K562 (cell line): ENCODE measurements at regions not wholly inside any gene's neighbourhood (a gene's known extent, or its start where the extent isn't known, plus 50 kb on each side); places are given as distances from the start of the nearest gene placed in this dataset.
A peak's percentile ranks its signal among the peaks of the same experiment; 100 is the strongest.

Experiments used
- ADNP ChIP-seq: fragments of 200-800 bp; sonication (Bioruptor generic); IDR thresholded peaks from 2 replicates; pipeline ENCODE4 v1.6.1; 2016; ENCODE audit warnings: missing genetic modification characterization, missing compliant biosample characterization
- C11orf30 ChIP-seq: fragments of 450-650 bp; IDR thresholded peaks from 2 replicates; pipeline ENCODE4 v1.6.1; 2016; ENCODE audit warnings: low read depth, mild to moderate bottlenecking
- EP400 ChIP-seq: fragments of 450-650 bp; IDR thresholded peaks from 2 replicates; pipeline ENCODE4 v1.6.1; 2017; ENCODE audit warnings: antibody characterized with exemption, mild to moderate bottlenecking, moderate library complexity
- FOXK2 ChIP-seq, 2 experiments: fragments of 450-650 bp; IDR thresholded peaks in 1 of 2; conservative IDR thresholded peaks in 1 of 2; 2 replicates each; pipeline ENCODE4 v1.6.1; 2016; ENCODE audit warnings: low read depth in 2 of 2, mild to moderate bottlenecking in 1 of 2
- ILF3 ChIP-seq: fragments of 450-650 bp; IDR thresholded peaks from 2 replicates; pipeline ENCODE4 v1.6.1; 2018; ENCODE audit warnings: antibody characterized with exemption, mild to moderate bottlenecking, moderate library complexity, borderline replicate concordance
- LARP7 ChIP-seq: fragments of 450-650 bp; IDR thresholded peaks from 2 replicates; pipeline ENCODE4 v1.6.1; 2016
- MAFG ChIP-seq: fragments of 450-650 bp; conservative IDR thresholded peaks from 2 replicates; pipeline ENCODE4 v1.6.1; 2016; ENCODE audit warnings: missing genetic modification characterization, missing compliant biosample characterization
- MAZ ChIP-seq, 2 experiments: fragments of 450-650 bp in 1 of 2; sonication (generic) in 1 of 2; formaldehyde crosslinking; IDR thresholded peaks in 1 of 2; conservative IDR thresholded peaks in 1 of 2; 2 replicates each; pipeline versions ENCODE4 v1.4.0 to v1.5.0; 2020; ENCODE audit warnings: mild to moderate bottlenecking in 1 of 2, missing genetic modification reagents in 1 of 2
- MYBL2 ChIP-seq, 2 experiments: fragments of 450-650 bp in 1 of 2; sonication (generic) in 1 of 2; formaldehyde crosslinking in 1 of 2; IDR thresholded peaks; 2 replicates each; pipeline versions ENCODE4 v1.6.1 to v1.8.1; 2017 to 2022; ENCODE audit warnings: borderline replicate concordance in 1 of 2, inconsistent platforms in 1 of 2, low read depth in 1 of 2, mild to moderate bottlenecking in 1 of 2, missing genetic modification reagents in 1 of 2, moderate library complexity in 1 of 2
- NFIX ChIP-seq: fragments of 250-450 bp; sonication (Bioruptor Pico); IDR thresholded peaks from 2 replicates; pipeline ENCODE4 v1.4.0; 2020; ENCODE audit warnings: low read depth, mild to moderate bottlenecking, moderate library complexity
- PHF21A ChIP-seq: fragments of 450-650 bp; IDR thresholded peaks from 2 replicates; pipeline ENCODE4 v1.6.1; 2017; ENCODE audit warnings: low read depth, borderline replicate concordance
- RAD21 ChIP-seq, 2 experiments: fragments of 250-450 bp in 1 of 2; fragments of 450-650 bp in 1 of 2; sonication (Bioruptor Pico) in 1 of 2; formaldehyde crosslinking in 1 of 2; IDR thresholded peaks in 1 of 2; conservative IDR thresholded peaks in 1 of 2; 2 replicates each; pipeline versions ENCODE4 v1.4.0 to v1.8.0; 2020 to 2022; ENCODE audit warnings: mild to moderate bottlenecking in 2 of 2, moderate library complexity in 1 of 2
- RFX5 ChIP-seq: IDR thresholded peaks from 2 replicates; pipeline ENCODE4 v1.6.1; 2011; ENCODE audit warnings: low read depth, mild to moderate bottlenecking, improper control_type of control experiment, low read length
- SMAD3 ChIP-seq: fragments of 450-650 bp; formaldehyde crosslinking; conservative IDR thresholded peaks from 2 replicates; pipeline ENCODE4 v1.4.0; 2020; ENCODE audit warnings: mild to moderate bottlenecking
- SMARCA4 ChIP-seq: fragments of 450-650 bp; IDR thresholded peaks from 2 replicates; pipeline ENCODE4 v1.6.1; 2016
- STAT5B ChIP-seq: fragments of 250-450 bp; sonication (Bioruptor Pico); IDR thresholded peaks from 2 replicates; pipeline ENCODE4 v1.8.0; 2021; ENCODE audit warnings: mild to moderate bottlenecking, inconsistent platforms
- TCF3 ChIP-seq: sonication (generic); formaldehyde crosslinking; IDR thresholded peaks from 2 replicates; pipeline ENCODE4 v1.4.0; 2020; ENCODE audit warnings: mild to moderate bottlenecking, missing genetic modification reagents
- TEAD4 ChIP-seq, 2 experiments: sonication (generic) in 1 of 2; formaldehyde crosslinking in 1 of 2; IDR thresholded peaks; 2 replicates each; pipeline versions ENCODE4 v1.6.1 to v1.8.0; 2012 to 2022; ENCODE audit warnings: borderline replicate concordance in 1 of 2, inconsistent platforms in 1 of 2, low read length in 1 of 2, mild to moderate bottlenecking in 1 of 2, missing genetic modification reagents in 1 of 2
- ZNF212 ChIP-seq: fragments of 450-650 bp; formaldehyde crosslinking; IDR thresholded peaks from 2 replicates; pipeline ENCODE4 v1.4.0; 2020; ENCODE audit warnings: mild to moderate bottlenecking
- ZNF584 ChIP-seq: fragments of 200-800 bp; sonication (Bioruptor generic); IDR thresholded peaks from 2 replicates; pipeline ENCODE4 v1.6.1; 2016; ENCODE audit warnings: low read depth, mild to moderate bottlenecking, missing genetic modification characterization, missing compliant biosample characterization
- TF ChIP-seq, protein P1 (sequence below): sonication (generic); formaldehyde crosslinking; IDR thresholded peaks from 2 replicates; pipeline ENCODE4 v1.8.0; 2022; ENCODE audit warnings: mild to moderate bottlenecking, missing genetic modification reagents, borderline replicate concordance
- TF ChIP-seq, protein P2 (sequence below): sonication (generic); formaldehyde crosslinking; IDR thresholded peaks from 2 replicates; pipeline ENCODE4 v1.8.1; 2023; ENCODE audit warnings: mild to moderate bottlenecking, missing genetic modification reagents

DNA sequence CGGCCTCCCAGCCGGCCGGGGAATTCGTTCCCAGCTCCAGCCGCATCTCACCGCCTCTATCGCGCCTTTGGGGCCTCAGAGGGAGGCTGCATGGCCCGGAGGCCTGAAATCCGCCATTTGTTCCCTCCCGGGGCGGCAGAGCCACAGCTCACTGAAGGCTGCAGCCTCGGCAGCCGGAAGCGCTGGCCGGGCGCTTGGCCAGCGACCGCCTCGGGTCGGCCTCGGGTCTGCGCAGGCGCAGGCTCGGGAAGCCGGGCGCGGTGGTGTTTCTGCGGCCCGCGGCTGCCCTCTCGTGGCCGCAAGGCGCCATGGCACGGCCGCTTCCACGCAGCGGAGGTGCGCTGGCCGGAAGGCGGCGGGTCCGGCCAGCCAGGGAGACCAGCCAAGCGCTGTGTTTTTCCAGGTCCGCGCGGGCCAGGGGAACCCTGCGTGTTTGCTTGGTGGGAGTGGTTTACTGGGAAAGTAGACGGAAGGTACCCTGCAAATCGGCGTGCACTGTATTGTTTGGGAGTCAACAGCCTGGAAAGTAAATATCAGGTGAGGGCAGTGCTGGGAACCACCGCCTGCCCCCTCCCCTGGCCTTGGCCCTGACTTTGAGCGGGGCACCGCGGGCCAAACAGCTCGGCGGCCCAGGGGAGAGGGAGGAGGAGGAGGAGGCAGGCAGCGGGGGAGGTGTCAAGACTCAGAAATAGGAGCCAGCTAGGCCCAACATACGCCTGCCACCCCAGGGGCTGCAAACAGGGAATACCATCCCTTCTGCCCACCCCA is 52.7 kb upstream of the CD34 start (continued):
- TF ChIP-seq ZNF584, result no peak
- no peak; the same call in 1 of the 2 replicates for TF ChIP-seq ILF3
- no peak; the same call in 1 of the 2 replicates for TF ChIP-seq TEAD4 (IDR thresholded peaks at IDR 0.05; ENCODE audit: low read length)
- TF ChIP-seq TEAD4 (CRISPR knock-in tag; IDR thresholded peaks at IDR 0.05; ENCODE audit: borderline replicate concordance), result no peak
- TF ChIP-seq TCF3, result peak; percentile 50; the same call in 1 of the 2 replicates
- no peak for TF ChIP-seq MAFG (tag)
- TF ChIP-seq, protein P1, sequence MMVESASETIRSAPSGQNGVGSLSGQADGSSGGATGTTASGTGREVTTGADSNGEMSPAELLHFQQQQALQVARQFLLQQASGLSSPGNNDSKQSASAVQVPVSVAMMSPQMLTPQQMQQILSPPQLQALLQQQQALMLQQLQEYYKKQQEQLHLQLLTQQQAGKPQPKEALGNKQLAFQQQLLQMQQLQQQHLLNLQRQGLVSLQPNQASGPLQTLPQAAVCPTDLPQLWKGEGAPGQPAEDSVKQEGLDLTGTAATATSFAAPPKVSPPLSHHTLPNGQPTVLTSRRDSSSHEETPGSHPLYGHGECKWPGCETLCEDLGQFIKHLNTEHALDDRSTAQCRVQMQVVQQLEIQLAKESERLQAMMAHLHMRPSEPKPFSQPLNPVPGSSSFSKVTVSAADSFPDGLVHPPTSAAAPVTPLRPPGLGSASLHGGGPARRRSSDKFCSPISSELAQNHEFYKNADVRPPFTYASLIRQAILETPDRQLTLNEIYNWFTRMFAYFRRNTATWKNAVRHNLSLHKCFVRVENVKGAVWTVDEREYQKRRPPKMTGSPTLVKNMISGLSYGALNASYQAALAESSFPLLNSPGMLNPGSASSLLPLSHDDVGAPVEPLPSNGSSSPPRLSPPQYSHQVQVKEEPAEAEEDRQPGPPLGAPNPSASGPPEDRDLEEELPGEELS (CRISPR knock-in tag), result no peak
- no peak for TF ChIP-seq PHF21A
- TF ChIP-seq, protein P2, sequence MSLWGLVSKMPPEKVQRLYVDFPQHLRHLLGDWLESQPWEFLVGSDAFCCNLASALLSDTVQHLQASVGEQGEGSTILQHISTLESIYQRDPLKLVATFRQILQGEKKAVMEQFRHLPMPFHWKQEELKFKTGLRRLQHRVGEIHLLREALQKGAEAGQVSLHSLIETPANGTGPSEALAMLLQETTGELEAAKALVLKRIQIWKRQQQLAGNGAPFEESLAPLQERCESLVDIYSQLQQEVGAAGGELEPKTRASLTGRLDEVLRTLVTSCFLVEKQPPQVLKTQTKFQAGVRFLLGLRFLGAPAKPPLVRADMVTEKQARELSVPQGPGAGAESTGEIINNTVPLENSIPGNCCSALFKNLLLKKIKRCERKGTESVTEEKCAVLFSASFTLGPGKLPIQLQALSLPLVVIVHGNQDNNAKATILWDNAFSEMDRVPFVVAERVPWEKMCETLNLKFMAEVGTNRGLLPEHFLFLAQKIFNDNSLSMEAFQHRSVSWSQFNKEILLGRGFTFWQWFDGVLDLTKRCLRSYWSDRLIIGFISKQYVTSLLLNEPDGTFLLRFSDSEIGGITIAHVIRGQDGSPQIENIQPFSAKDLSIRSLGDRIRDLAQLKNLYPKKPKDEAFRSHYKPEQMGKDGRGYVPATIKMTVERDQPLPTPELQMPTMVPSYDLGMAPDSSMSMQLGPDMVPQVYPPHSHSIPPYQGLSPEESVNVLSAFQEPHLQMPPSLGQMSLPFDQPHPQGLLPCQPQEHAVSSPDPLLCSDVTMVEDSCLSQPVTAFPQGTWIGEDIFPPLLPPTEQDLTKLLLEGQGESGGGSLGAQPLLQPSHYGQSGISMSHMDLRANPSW (CRISPR knock-in tag), result no peak
- TF ChIP-seq NFIX (CRISPR knock-in tag), result no peak
- TF ChIP-seq C11orf30, result no peak
- no peak for TF ChIP-seq MYBL2 (IDR thresholded peaks at IDR 0.05; ENCODE audit: low read depth)
- no peak for TF ChIP-seq MYBL2 (CRISPR knock-in tag; IDR thresholded peaks at IDR 0.05; ENCODE audit: borderline replicate concordance)
- TF ChIP-seq EP400, result no peak
- TF ChIP-seq MAZ (CRISPR knock-in tag; conservative IDR thresholded peaks at IDR 0.05 in 1 of 2, IDR thresholded peaks at IDR 0.05 in 1 of 2), result peak; percentile 62 to 75
- no peak; the same call in 1 of the 2 replicates for TF ChIP-seq SMAD3 (CRISPR knock-in tag)
- TF ChIP-seq SMARCA4, result no peak
- TF ChIP-seq LARP7, result no peak
- no peak for TF ChIP-seq RFX5
- TF ChIP-seq RAD21 (CRISPR knock-in tag; conservative IDR thresholded peaks at IDR 0.05 in 1 of 2, IDR thresholded peaks at IDR 0.05 in 1 of 2), result peak; percentile 100
- TF ChIP-seq ZNF212 (CRISPR knock-in tag), result no peak
- TF ChIP-seq ADNP (tag), result no peak
- TF ChIP-seq STAT5B, result no peak
- TF ChIP-seq FOXK2 (conservative IDR thresholded peaks at IDR 0.05 in 1 of 2, IDR thresholded peaks at IDR 0.05 in 1 of 2; ENCODE audit: low read depth in 2 of 2), result no peak
